ENCODE measurements at regions not wholly inside any gene's neighbourhood (a gene's known extent, or its start where the extent isn't known, plus 50 kb on each side); places are given as distances from the start of the nearest gene placed in this dataset.
"Not testable (repeated sequence)": the region's sequence is repeated elsewhere in the genome, so short reads cannot be mapped to it uniquely, and the experiment has no call there.

GRCh38 chrX:30997411-30997810, 74.4 kb downstream of the FTHL17 start:
- CTCF ChIA-PET: no interaction called here
- Mint-ChIP-seq H3K4me1 (ENCODE audit: low read depth) (peaks cover 14% of the 10 kb centered on the region), H3K27ac (no peak overlapping the region), H3K4me3 (no peak overlapping the region), H3K27me3 (no peaks in the 10 kb centered on the region), H3K9me3 (no peaks in the 10 kb centered on the region), H3K36me3 (ENCODE audit: low read depth) (no peaks in the 10 kb centered on the region)
- Histone ChIP-seq H3K36me3 (ENCODE audit: insufficient read depth, low read length) (no peaks in the 10 kb centered on the region), H3K9me3 (ENCODE audit: control insufficient read depth in 1 of 2, insufficient read depth in 1 of 2, low read length in 2 of 2) (no peaks in the 10 kb centered on the region), H3K27me3 (ENCODE audit: control insufficient read depth in 1 of 2, insufficient read depth in 2 of 2, low read length in 2 of 2) (no peaks in the 10 kb centered on the region), H3K27ac (ENCODE audit: low read depth in 1 of 2, low read length in 2 of 2) (no peak overlapping the region), H3K4me3 (ENCODE audit: low read length) (no peak overlapping the region), H3K4me1 (ENCODE audit: insufficient read depth, low read length) (no peaks in the 10 kb centered on the region)
- ATAC-seq (ENCODE audit: poor library complexity) (no peak), DNase-seq (no peak)
- intact Hi-C loops (cut with DNase I, micrococcal nuclease): no loop called here
- POLR2A ChIA-PET: no interaction called here
- TF ChIP-seq CTCF (IDR thresholded peaks at IDR 0.05): no peak

DNA sequence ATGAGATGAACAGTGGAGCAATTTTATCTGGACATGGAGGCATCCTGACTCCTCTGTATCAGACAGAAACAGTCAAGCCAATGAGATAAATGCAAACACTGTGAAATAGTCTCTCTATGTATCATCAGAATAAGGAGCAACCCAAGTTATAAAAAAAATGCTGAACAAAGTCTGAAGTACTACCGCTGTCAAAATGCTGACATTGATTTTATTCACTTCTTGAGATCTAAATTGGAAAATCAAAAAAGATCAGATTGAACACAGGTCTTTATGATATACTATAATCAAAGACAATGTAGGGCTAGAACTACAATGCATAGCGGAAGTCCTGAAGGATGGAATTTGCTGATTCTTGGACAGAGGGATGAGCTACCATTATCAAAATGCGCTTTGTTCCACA, 76.1 kb downstream of the FTHL17 start:
- POLR2A ChIA-PET: no interaction called here
- peak overlapping the region; percentile 86 for H3K27ac Mint-ChIP-seq
- DNase-seq (no peak), ATAC-seq (ENCODE audit: poor library complexity) (no peak)
- no peaks in the 10 kb centered on the region for H3K27me3 Mint-ChIP-seq
- Histone ChIP-seq H3K9me3 (ENCODE audit: control insufficient read depth in 1 of 2, insufficient read depth in 1 of 2, low read length in 2 of 2) (no peaks in the 10 kb centered on the region), H3K36me3 (ENCODE audit: insufficient read depth, low read length) (no peaks in the 10 kb centered on the region), H3K4me1 (ENCODE audit: insufficient read depth, low read length) (no peaks in the 10 kb centered on the region), H3K27ac (ENCODE audit: low read depth in 1 of 2, low read length in 2 of 2) (no peak overlapping the region), H3K27me3 (ENCODE audit: control insufficient read depth in 1 of 2, insufficient read depth in 2 of 2, low read length in 2 of 2) (no peaks in the 10 kb centered on the region), H3K4me3 (ENCODE audit: low read length) (no peak overlapping the region)
- peaks cover 14% of the 10 kb centered on the region for H3K4me1 Mint-ChIP-seq (ENCODE audit: low read depth)
- intact Hi-C loops (cut with DNase I, micrococcal nuclease): no loop called here
- CTCF ChIA-PET: no interaction called here
- no peak for TF ChIP-seq CTCF (IDR thresholded peaks at IDR 0.05)
- no peaks in the 10 kb centered on the region for H3K9me3 Mint-ChIP-seq
- no peaks in the 10 kb centered on the region for H3K36me3 Mint-ChIP-seq (ENCODE audit: low read depth)
- H3K4me3 Mint-ChIP-seq: no peak overlapping the region

DNA sequence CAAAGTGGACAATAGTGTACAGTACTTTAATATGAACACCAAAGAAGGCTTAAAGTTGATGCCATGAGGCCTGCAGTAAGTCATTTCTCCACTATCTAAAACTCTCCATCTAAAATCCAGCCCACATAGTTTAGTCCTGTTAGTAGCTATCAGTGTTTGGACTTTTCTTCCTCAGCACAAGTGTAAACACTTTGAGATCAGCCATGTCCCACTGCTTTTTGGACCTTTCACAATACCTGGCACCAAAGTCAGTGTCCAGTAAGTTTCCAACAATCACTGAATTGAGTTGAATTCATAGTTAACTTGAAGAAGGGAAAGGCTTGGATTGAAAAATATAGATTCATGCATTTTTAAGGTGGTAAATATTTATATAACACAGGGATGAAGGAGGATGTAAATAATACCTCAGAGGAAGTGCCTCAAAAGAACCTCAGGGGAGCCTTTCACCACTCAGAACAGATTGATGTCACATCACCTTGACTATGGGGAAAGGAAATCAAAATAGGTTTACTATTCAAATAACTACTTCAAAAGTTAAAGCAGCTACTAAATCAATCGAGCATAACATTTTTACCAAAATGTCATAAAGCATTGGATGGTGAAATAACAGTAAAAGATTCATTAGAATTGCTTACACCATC, 76.7 kb downstream of the FTHL17 start:
- TF ChIP-seq CTCF (IDR thresholded peaks at IDR 0.05): no peak
- intact Hi-C loops (cut with DNase I, micrococcal nuclease): no loop called here
- ChIA-PET POLR2A (no interaction called here), CTCF (no interaction called here)
- H3K27ac Mint-ChIP-seq: peak overlapping the region; percentile 86
- Histone ChIP-seq H3K27me3 (ENCODE audit: control insufficient read depth in 1 of 2, insufficient read depth in 2 of 2, low read length in 2 of 2) (no peaks in the 10 kb centered on the region), H3K27ac (ENCODE audit: low read depth in 1 of 2, low read length in 2 of 2) (no peak overlapping the region), H3K4me1 (ENCODE audit: insufficient read depth, low read length) (no peaks in the 10 kb centered on the region), H3K9me3 (ENCODE audit: control insufficient read depth in 1 of 2, insufficient read depth in 1 of 2, low read length in 2 of 2) (no peaks in the 10 kb centered on the region), H3K36me3 (ENCODE audit: insufficient read depth, low read length) (no peaks in the 10 kb centered on the region), H3K4me3 (ENCODE audit: low read length) (no peak overlapping the region)
- no peaks in the 10 kb centered on the region for H3K36me3 Mint-ChIP-seq (ENCODE audit: low read depth)
- peak; percentile 41 for ATAC-seq (ENCODE audit: poor library complexity)
- H3K27me3 Mint-ChIP-seq: no peaks in the 10 kb centered on the region
- no peaks in the 10 kb centered on the region for H3K9me3 Mint-ChIP-seq
- no peak overlapping the region for H3K4me3 Mint-ChIP-seq
- peak in 2 of 14 experiments; percentile 4 to 30 for DNase-seq
- peaks cover 14% of the 10 kb centered on the region for H3K4me1 Mint-ChIP-seq (ENCODE audit: low read depth)

DNA sequence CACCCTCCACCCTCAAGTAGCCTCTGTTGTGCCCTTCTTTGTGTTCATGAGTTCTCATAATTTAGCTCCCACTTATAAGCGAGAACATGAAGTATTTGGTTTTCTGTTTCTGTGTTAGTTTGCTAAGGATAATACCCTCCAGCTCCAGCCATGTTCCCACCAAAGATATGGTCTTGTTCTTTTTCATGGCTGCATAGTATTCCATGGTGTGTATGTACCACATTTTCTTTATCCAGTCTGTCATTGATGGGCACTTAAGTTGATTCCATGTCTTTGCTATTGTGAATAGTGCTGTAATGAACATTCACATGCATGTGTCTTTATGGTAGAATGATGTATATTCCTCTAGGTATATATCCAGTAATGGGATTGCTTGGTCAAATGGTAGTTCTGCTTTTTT, 77.8 kb downstream of the FTHL17 start:
- POLR2A ChIA-PET; H3K27ac ChIP-seq (ENCODE audit: low read depth in 1 of 2, low read length in 2 of 2); H3K9me3 Mint-ChIP-seq; H3K4me1 ChIP-seq (ENCODE audit: insufficient read depth, low read length); H3K27ac Mint-ChIP-seq; ATAC-seq (ENCODE audit: poor library complexity); H3K9me3 ChIP-seq (ENCODE audit: control insufficient read depth in 1 of 2, insufficient read depth in 1 of 2, low read length in 2 of 2); H3K36me3 Mint-ChIP-seq (ENCODE audit: low read depth); H3K4me3 ChIP-seq (ENCODE audit: low read length); intact Hi-C loops (cut with DNase I, micrococcal nuclease); CTCF ChIA-PET; H3K36me3 ChIP-seq (ENCODE audit: insufficient read depth, low read length); DNase-seq; H3K27me3 ChIP-seq (ENCODE audit: control insufficient read depth in 1 of 2, insufficient read depth in 2 of 2, low read length in 2 of 2); H3K27me3 Mint-ChIP-seq; H3K4me3 Mint-ChIP-seq: not testable (repeated sequence)
- H3K4me1 Mint-ChIP-seq (ENCODE audit: low read depth): peaks cover 14% of the 10 kb centered on the region
